Chondrocyte (in vitro differentiated cells): ENCODE measurements at regions not wholly inside any gene's neighbourhood (a gene's known extent, or its start where the extent isn't known, plus 50 kb on each side); places are given as distances from the start of the nearest gene placed in this dataset.

Experiments used
- DNase-seq: peaks from one replicate; pipeline ENCODE4 v3.0.0; 2021; ENCODE audit warnings: mixed read lengths, low spot score
- H3K27ac Mint-ChIP-seq: one replicate; pipeline ENCODE4 v1.8.0; 2021; ENCODE audit warnings: mild to moderate bottlenecking, moderate library complexity, mixed read lengths; ENCODE audit not compliant: unreplicated experiment
- H3K27me3 Mint-ChIP-seq: 2 replicates; pipeline ENCODE4 v1.8.0; 2021; ENCODE audit warnings: low read depth, mixed read lengths
- H3K36me3 Mint-ChIP-seq: 2 replicates; pipeline ENCODE4 v1.8.0; 2021; ENCODE audit warnings: low read depth, mixed read lengths
- H3K4me1 Mint-ChIP-seq: 2 replicates; pipeline ENCODE4 v1.8.0; 2021; ENCODE audit warnings: low read depth, mild to moderate bottlenecking, mixed read lengths
- H3K4me3 Mint-ChIP-seq: one replicate; pipeline ENCODE4 v1.8.0; 2021; ENCODE audit warnings: mild to moderate bottlenecking, moderate library complexity, mixed read lengths; ENCODE audit not compliant: unreplicated experiment
- H3K9me3 Mint-ChIP-seq: 2 replicates; pipeline ENCODE4 v1.8.0; 2021; ENCODE audit warnings: low read depth, mixed read lengths
- TF ChIP-seq, protein P1 (sequence below): fragments of 200-600 bp; sonication (generic); IDR thresholded peaks from 2 replicates; pipeline ENCODE4 v1.5.0; 2021; ENCODE audit warnings: antibody characterized with exemption, mild to moderate bottlenecking, moderate library complexity

DNA sequence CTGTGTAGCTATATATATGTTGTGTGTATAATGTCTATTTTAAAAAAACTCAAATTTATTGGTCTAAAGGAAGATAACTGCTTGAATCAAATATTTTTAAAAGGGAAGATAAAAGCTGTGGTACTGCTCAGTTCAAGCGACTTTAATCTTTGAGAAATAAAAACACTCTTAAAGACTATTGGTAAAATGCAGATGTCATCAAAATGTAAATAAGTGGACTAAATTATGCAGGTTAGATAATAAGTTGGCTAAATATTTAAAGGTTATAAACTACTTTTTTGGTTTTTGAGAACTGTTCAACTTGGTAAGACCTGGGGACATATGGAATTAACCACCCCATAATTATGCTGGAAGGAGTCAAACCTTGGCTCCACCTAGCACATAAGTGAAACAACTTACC lies 144.7 kb upstream of the ITM2A start:
- no peaks in the 10 kb centered on the region for H3K27me3 Mint-ChIP-seq
- H3K9me3 Mint-ChIP-seq, result peaks cover 16% of the 10 kb centered on the region

DNA sequence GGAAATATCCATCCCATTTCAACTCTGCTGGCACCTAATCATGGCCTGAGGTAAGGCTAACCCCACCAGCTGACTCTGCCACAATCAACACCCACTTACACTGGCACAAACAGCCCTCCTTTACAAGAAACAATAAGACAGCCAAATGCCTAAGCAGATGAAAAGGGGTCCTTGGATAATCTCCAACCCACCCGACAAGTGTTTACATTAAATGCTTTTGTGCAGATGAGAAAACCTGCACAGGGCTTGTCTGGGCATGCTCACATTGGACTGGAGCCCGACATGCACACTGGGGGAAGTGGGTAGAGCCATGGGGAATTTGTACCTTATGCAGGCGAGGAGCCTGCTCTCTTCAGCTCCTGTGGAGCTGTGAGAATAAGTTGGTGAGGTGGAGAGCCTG lies 138.9 kb upstream of the ITM2A start:
- Mint-ChIP-seq H3K4me1 (no peaks in the 10 kb centered on the region), H3K27me3 (no peaks in the 10 kb centered on the region), H3K9me3 (peaks cover 37% of the 10 kb centered on the region), H3K4me3 (no peak overlapping the region), H3K36me3 (no peaks in the 10 kb centered on the region), H3K27ac (no peak overlapping the region)
- DNase-seq, result no peak
- TF ChIP-seq, protein P1, sequence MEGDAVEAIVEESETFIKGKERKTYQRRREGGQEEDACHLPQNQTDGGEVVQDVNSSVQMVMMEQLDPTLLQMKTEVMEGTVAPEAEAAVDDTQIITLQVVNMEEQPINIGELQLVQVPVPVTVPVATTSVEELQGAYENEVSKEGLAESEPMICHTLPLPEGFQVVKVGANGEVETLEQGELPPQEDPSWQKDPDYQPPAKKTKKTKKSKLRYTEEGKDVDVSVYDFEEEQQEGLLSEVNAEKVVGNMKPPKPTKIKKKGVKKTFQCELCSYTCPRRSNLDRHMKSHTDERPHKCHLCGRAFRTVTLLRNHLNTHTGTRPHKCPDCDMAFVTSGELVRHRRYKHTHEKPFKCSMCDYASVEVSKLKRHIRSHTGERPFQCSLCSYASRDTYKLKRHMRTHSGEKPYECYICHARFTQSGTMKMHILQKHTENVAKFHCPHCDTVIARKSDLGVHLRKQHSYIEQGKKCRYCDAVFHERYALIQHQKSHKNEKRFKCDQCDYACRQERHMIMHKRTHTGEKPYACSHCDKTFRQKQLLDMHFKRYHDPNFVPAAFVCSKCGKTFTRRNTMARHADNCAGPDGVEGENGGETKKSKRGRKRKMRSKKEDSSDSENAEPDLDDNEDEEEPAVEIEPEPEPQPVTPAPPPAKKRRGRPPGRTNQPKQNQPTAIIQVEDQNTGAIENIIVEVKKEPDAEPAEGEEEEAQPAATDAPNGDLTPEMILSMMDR, result no peak

More for the DNA sequence above, 144.7 kb upstream of the ITM2A start:
- DNase-seq, result no peak
- no peaks in the 10 kb centered on the region for H3K36me3 Mint-ChIP-seq
- H3K27ac Mint-ChIP-seq, result no peak overlapping the region
- H3K4me3 Mint-ChIP-seq, result no peak overlapping the region
- H3K4me1 Mint-ChIP-seq, result no peaks in the 10 kb centered on the region
- TF ChIP-seq, protein P1, result no peak

DNA sequence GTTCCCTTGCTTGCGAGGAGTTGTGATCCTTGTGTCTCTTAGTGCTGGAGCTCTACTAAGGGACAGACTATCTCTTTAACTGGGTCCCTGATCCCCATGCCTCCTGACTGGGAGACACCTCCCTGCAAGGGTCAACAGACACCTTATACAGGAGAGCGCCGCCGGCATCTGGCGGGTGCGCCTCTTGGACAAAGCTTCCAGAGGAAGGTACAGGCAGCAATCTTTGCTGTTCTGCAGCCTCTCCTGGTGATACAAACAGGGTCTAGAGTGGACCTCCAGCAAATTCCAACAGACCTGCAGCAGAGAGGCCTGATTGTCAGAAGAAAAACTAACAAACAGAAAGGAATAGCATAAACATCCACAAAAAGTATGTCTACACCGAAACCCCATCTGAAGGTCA lies 115.6 kb upstream of the ITM2A start:
- Mint-ChIP-seq H3K36me3 (no peaks in the 10 kb centered on the region), H3K9me3 (peaks cover 37% of the 10 kb centered on the region), H3K4me1 (no peaks in the 10 kb centered on the region)

DNA sequence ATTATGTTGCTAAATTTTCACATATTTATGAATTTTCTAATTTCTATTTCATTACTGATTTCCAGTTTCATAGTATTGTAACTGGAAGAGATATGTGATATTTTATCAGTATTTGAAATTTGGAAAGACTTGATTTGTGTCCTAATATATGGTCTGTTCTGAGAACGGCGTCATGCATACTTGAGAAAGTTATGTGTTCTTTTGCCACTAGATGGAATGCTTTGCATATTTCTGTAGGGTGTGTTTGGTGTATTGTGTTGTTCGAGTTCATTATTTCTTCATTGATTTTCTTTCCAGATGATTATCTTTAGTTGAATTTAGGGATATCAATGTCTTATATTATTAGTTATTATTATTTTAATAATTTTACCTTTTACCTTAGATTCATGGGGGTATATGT lies 110.6 kb upstream of the ITM2A start:
- no peaks in the 10 kb centered on the region for H3K4me1 Mint-ChIP-seq
- no peaks in the 10 kb centered on the region for H3K36me3 Mint-ChIP-seq
- TF ChIP-seq, protein P1, result peak; percentile 27
- no peak overlapping the region for H3K4me3 Mint-ChIP-seq
- DNase-seq, result no peak
- H3K27ac Mint-ChIP-seq, result no peak overlapping the region
- peaks cover 8% of the 10 kb centered on the region for H3K9me3 Mint-ChIP-seq
- no peaks in the 10 kb centered on the region for H3K27me3 Mint-ChIP-seq

More for the DNA sequence above, 115.6 kb upstream of the ITM2A start:
- DNase-seq, result no peak
- no peak overlapping the region for H3K4me3 Mint-ChIP-seq
- no peaks in the 10 kb centered on the region for H3K27me3 Mint-ChIP-seq
- TF ChIP-seq, protein P1, result no peak
- no peak overlapping the region for H3K27ac Mint-ChIP-seq

DNA sequence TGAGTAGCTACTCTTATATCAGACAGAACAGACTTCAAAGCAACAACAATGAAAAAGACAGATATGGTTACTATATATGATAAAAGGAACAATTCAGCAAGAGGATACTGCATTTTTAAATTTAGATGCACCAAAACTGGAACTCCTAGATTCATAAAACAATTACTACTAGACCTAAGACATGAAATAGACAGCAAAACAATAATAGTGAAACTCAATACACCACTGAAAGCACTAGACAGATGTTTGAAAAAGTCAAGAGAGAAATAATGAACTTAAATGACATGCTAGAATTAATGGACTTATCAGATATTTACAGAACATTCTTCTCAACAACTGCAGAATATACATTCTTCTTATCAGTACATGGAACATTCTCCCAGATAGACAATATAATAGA lies 99.5 kb upstream of the ITM2A start:
- no peak for DNase-seq
- Mint-ChIP-seq H3K4me1 (no peaks in the 10 kb centered on the region), H3K27ac (no peak overlapping the region), H3K27me3 (no peaks in the 10 kb centered on the region), H3K4me3 (no peak overlapping the region), H3K36me3 (no peaks in the 10 kb centered on the region), H3K9me3 (peaks cover 20% of the 10 kb centered on the region)
- TF ChIP-seq, protein P1, result no peak
